HUDEP-2 (cell line): ENCODE measurements at regions not wholly inside any gene's neighbourhood (a gene's known extent, or its start where the extent isn't known, plus 50 kb on each side); places are given as distances from the start of the nearest gene placed in this dataset.
"Not testable (repeated sequence)": the region's sequence is repeated elsewhere in the genome, so short reads cannot be mapped to it uniquely, and the experiment has no call there.

Source experiments
- DNase-seq, 76 experiments: peaks; one replicate each; lab custom pipeline; 2025; ENCODE audit not compliant: unreplicated experiment in 76 of 76; lab: John Stamatoyannopoulos, UW

GRCh38 chr3:15851735-15852134 is 54.0 kb upstream of the ANKRD28 start:
- DNase-seq, result no peak

GRCh38 chr3:15858547-15859506 is 61.0 kb upstream of the ANKRD28 start:
- peak in 42 of 76 experiments; percentile 0 to 41 (median 12) for DNase-seq

- peak in 72 of 76 experiments; percentile 2 to 78 (median 59) for DNase-seq
These were observed 61.8 kb upstream of the ANKRD28 start for GRCh38 chr3:15859507-15860013.

- peak in 53 of 76 experiments; percentile 1 to 74 (median 47) for DNase-seq
These were observed 62.5 kb upstream of the ANKRD28 start for GRCh38 chr3:15860014-15860934.

GRCh38 chr3:15861163-15861562 is 63.4 kb upstream of the ANKRD28 start:
- peak in 10 of 76 experiments; percentile 3 to 35 (median 10) for DNase-seq

- no peak for DNase-seq
These were observed 75.0 kb upstream of the ANKRD28 start for GRCh38 chr3:15872807-15873206.

- no peak for DNase-seq
These were observed 75.6 kb upstream of the ANKRD28 start for GRCh38 chr3:15873415-15873814.

GRCh38 chr3:15875016-15875689 is 77.4 kb upstream of the ANKRD28 start:
- DNase-seq, result no peak

GRCh38 chr3:15876669-15877068 is 78.9 kb upstream of the ANKRD28 start:
- DNase-seq, result no peak

- DNase-seq, result no peak
These were observed 80.0 kb upstream of the ANKRD28 start for GRCh38 chr3:15877813-15878212.

GRCh38 chr3:15879787-15880186 is 82.0 kb upstream of the ANKRD28 start:
- not testable (repeated sequence) for DNase-seq

- DNase-seq, result no peak
These were observed 84.8 kb upstream of the ANKRD28 start for GRCh38 chr3:15882577-15882976.

GRCh38 chr3:15884132-15884531 is 86.4 kb upstream of the ANKRD28 start:
- no peak for DNase-seq

GRCh38 chr3:15886521-15886920 is 88.7 kb upstream of the ANKRD28 start:
- DNase-seq, result no peak

- no peak for DNase-seq
These were observed 89.5 kb upstream of the ANKRD28 start for GRCh38 chr3:15887261-15887660.

- no peak for DNase-seq
These were observed 92.2 kb upstream of the ANKRD28 start for GRCh38 chr3:15889936-15890335.

GRCh38 chr3:15892311-15893227 is 94.8 kb upstream of the ANKRD28 start:
- no peak for DNase-seq

- DNase-seq, result no peak
These were observed 96.6 kb upstream of the ANKRD28 start for GRCh38 chr3:15894382-15894781.

- DNase-seq, result no peak
These were observed 98.7 kb upstream of the ANKRD28 start for GRCh38 chr3:15896500-15896899.
